SJSA1 (cell line): ENCODE measurements at regions not wholly inside any gene's neighbourhood (a gene's known extent, or its start where the extent isn't known, plus 50 kb on each side); places are given as distances from the start of the nearest gene placed in this dataset.
"Not testable (repeated sequence)": the region's sequence is repeated elsewhere in the genome, so short reads cannot be mapped to it uniquely, and the experiment has no call there.

Experiments used
- DNase-seq, 2 experiments: peaks; one replicate each; pipeline ENCODE4 v3.0.0-alpha.2; 2015 to 2020; ENCODE audit warnings: low spot score in 2 of 2, low read depth in 1 of 2
- H3K27ac ChIP-seq: fragments of 250-450 bp; sonication (Bioruptor Pico); 2 replicates; pipeline ENCODE4 v1.5.1; 2020; ENCODE audit warnings: mild to moderate bottlenecking, moderate library complexity
- H3K27me3 ChIP-seq: fragments of 250-450 bp; sonication (Bioruptor Pico); replicated peaks from 2 replicates; pipeline ENCODE4 v1.5.1; 2020; ENCODE audit warnings: mild to moderate bottlenecking, moderate library complexity
- H3K36me3 ChIP-seq: fragments of 250-450 bp; sonication (Bioruptor Pico); 2 replicates; pipeline ENCODE4 v1.5.1; 2020; ENCODE audit warnings: mild to moderate bottlenecking
- H3K4me1 ChIP-seq: fragments of 250-450 bp; sonication (Bioruptor Pico); replicated peaks from 2 replicates; pipeline ENCODE4 v1.6.1; 2021; ENCODE audit warnings: mild to moderate bottlenecking
- H3K4me3 ChIP-seq: fragments of 250-450 bp; sonication (Bioruptor Pico); 2 replicates; pipeline ENCODE4 v1.5.1; 2020; ENCODE audit warnings: mild to moderate bottlenecking
- H3K9me3 ChIP-seq: fragments of 250-450 bp; sonication (Bioruptor Pico); replicated peaks from 2 replicates; pipeline ENCODE4 v1.5.1; 2020; ENCODE audit warnings: mild to moderate bottlenecking

GRCh38 chr5:103785569-103785968 lies 223.0 kb upstream of the NUDT12 start:
- no peaks in the 10 kb centered on the region for H3K36me3 ChIP-seq
- no peak overlapping the region for H3K27ac ChIP-seq

GRCh38 chr5:103783669-103784068 lies 221.1 kb upstream of the NUDT12 start:
- DNase-seq: no peak
- no peak overlapping the region for H3K27ac ChIP-seq
- no peaks in the 10 kb centered on the region for H3K4me1 ChIP-seq
- H3K27me3 ChIP-seq: no peaks in the 10 kb centered on the region
- H3K4me3 ChIP-seq: no peak overlapping the region
- no peaks in the 10 kb centered on the region for H3K9me3 ChIP-seq
- no peaks in the 10 kb centered on the region for H3K36me3 ChIP-seq

More at GRCh38 chr5:103785569-103785968, 223.0 kb upstream of the NUDT12 start:
- no peaks in the 10 kb centered on the region for H3K27me3 ChIP-seq
- H3K4me3 ChIP-seq: no peak overlapping the region
- H3K4me1 ChIP-seq: no peaks in the 10 kb centered on the region
- no peak for DNase-seq
- no peaks in the 10 kb centered on the region for H3K9me3 ChIP-seq

GRCh38 chr5:103780794-103781193 lies 218.2 kb upstream of the NUDT12 start:
- no peaks in the 10 kb centered on the region for H3K4me1 ChIP-seq
- H3K9me3 ChIP-seq: 0 out of 2 replicates have a peak, but pooled peaks cover 5% of the 10 kb centered on the region
- H3K36me3 ChIP-seq: no peaks in the 10 kb centered on the region
- no peak overlapping the region for H3K27ac ChIP-seq
- no peak overlapping the region for H3K4me3 ChIP-seq
- no peak for DNase-seq
- no peaks in the 10 kb centered on the region for H3K27me3 ChIP-seq

- Histone ChIP-seq H3K27me3 (no peaks in the 10 kb centered on the region; the same call in 1 of the 2 replicates), H3K36me3 (no peaks in the 10 kb centered on the region), H3K4me3 (no peak overlapping the region), H3K4me1 (no peaks in the 10 kb centered on the region), H3K27ac (no peak overlapping the region), H3K9me3 (0 out of 2 replicates have a peak, but pooled peaks cover 5% of the 10 kb centered on the region)
- no peak for DNase-seq
Observed at GRCh38 chr5:103774721-103775120, 212.1 kb upstream of the NUDT12 start.

GRCh38 chr5:103772248-103772647 lies 209.7 kb upstream of the NUDT12 start:
- H3K4me3 ChIP-seq: no peak overlapping the region
- H3K27ac ChIP-seq: no peak overlapping the region
- H3K4me1 ChIP-seq: no peaks in the 10 kb centered on the region
- H3K9me3 ChIP-seq: no peaks in the 10 kb centered on the region
- no peak for DNase-seq
- no peaks in the 10 kb centered on the region; the same call in 1 of the 2 replicates for H3K27me3 ChIP-seq
- H3K36me3 ChIP-seq: no peaks in the 10 kb centered on the region

- Histone ChIP-seq H3K4me3 (no peak overlapping the region), H3K9me3 (no peaks in the 10 kb centered on the region), H3K27me3 (no peaks in the 10 kb centered on the region), H3K36me3 (no peaks in the 10 kb centered on the region), H3K4me1 (no peaks in the 10 kb centered on the region), H3K27ac (no peak overlapping the region)
- no peak for DNase-seq
Observed at GRCh38 chr5:103764403-103764802, 201.8 kb upstream of the NUDT12 start.

GRCh38 chr5:103758996-103759395 lies 196.4 kb upstream of the NUDT12 start:
- no peak overlapping the region for H3K4me3 ChIP-seq
- DNase-seq: no peak
- H3K27ac ChIP-seq: no peak overlapping the region
- no peaks in the 10 kb centered on the region for H3K9me3 ChIP-seq
- no peaks in the 10 kb centered on the region for H3K27me3 ChIP-seq
- H3K4me1 ChIP-seq: no peaks in the 10 kb centered on the region
- H3K36me3 ChIP-seq: no peaks in the 10 kb centered on the region

- Histone ChIP-seq H3K36me3 (no peaks in the 10 kb centered on the region), H3K4me1 (no peaks in the 10 kb centered on the region), H3K27ac (no peak overlapping the region), H3K9me3 (no peaks in the 10 kb centered on the region), H3K4me3 (no peak overlapping the region), H3K27me3 (no peaks in the 10 kb centered on the region)
- DNase-seq: no peak
Observed at GRCh38 chr5:103755974-103756373, 193.4 kb upstream of the NUDT12 start.

GRCh38 chr5:103745353-103746065 lies 182.9 kb upstream of the NUDT12 start:
- H3K27ac ChIP-seq: no peak overlapping the region
- H3K4me1 ChIP-seq: no peaks in the 10 kb centered on the region
- DNase-seq: no peak
- no peaks in the 10 kb centered on the region for H3K9me3 ChIP-seq
- no peaks in the 10 kb centered on the region for H3K27me3 ChIP-seq
- H3K4me3 ChIP-seq: no peak overlapping the region
- H3K36me3 ChIP-seq: no peaks in the 10 kb centered on the region

GRCh38 chr5:103744159-103744558 lies 181.6 kb upstream of the NUDT12 start:
- Histone ChIP-seq H3K27me3 (no peaks in the 10 kb centered on the region), H3K27ac (no peak overlapping the region), H3K4me1 (no peaks in the 10 kb centered on the region), H3K4me3 (no peak overlapping the region), H3K36me3 (no peaks in the 10 kb centered on the region), H3K9me3 (no peaks in the 10 kb centered on the region)
- DNase-seq: no peak

- no peak overlapping the region for H3K4me3 ChIP-seq
- no peaks in the 10 kb centered on the region for H3K36me3 ChIP-seq
- H3K27ac ChIP-seq: no peak overlapping the region
- H3K9me3 ChIP-seq: no peaks in the 10 kb centered on the region
- DNase-seq: no peak
- no peaks in the 10 kb centered on the region for H3K4me1 ChIP-seq
- no peaks in the 10 kb centered on the region for H3K27me3 ChIP-seq
Observed at GRCh38 chr5:103743421-103743820, 180.8 kb upstream of the NUDT12 start.

- Histone ChIP-seq H3K36me3 (no peaks in the 10 kb centered on the region), H3K27me3 (no peaks in the 10 kb centered on the region), H3K9me3 (no peaks in the 10 kb centered on the region), H3K4me1 (no peaks in the 10 kb centered on the region), H3K4me3 (no peak overlapping the region), H3K27ac (no peak overlapping the region)
- no peak for DNase-seq
Observed at GRCh38 chr5:103741984-103742383, 179.4 kb upstream of the NUDT12 start.

- H3K4me3 ChIP-seq, DNase-seq, H3K36me3 ChIP-seq, H3K4me1 ChIP-seq, H3K9me3 ChIP-seq, H3K27ac ChIP-seq, H3K27me3 ChIP-seq: not testable (repeated sequence)
Observed at GRCh38 chr5:103736343-103736742, 173.8 kb upstream of the NUDT12 start.

- H3K27ac ChIP-seq: no peak overlapping the region
- no peak for DNase-seq
- H3K4me3 ChIP-seq: no peak overlapping the region
- H3K36me3 ChIP-seq: no peaks in the 10 kb centered on the region
- no peaks in the 10 kb centered on the region for H3K27me3 ChIP-seq
- peaks cover 2% of the 10 kb centered on the region for H3K9me3 ChIP-seq
- H3K4me1 ChIP-seq: no peaks in the 10 kb centered on the region
Observed at GRCh38 chr5:103724271-103724670, 161.7 kb upstream of the NUDT12 start.

- Histone ChIP-seq H3K4me3 (no peak overlapping the region), H3K9me3 (peaks cover 2% of the 10 kb centered on the region), H3K4me1 (no peaks in the 10 kb centered on the region), H3K36me3 (no peaks in the 10 kb centered on the region), H3K27ac (no peak overlapping the region), H3K27me3 (no peaks in the 10 kb centered on the region)
- DNase-seq: no peak
Observed at GRCh38 chr5:103721183-103721582, 158.6 kb upstream of the NUDT12 start.
